Thyroid gland (tissue), 4 donors: ENCODE measurements at regions not wholly inside any gene's neighbourhood (a gene's known extent, or its start where the extent isn't known, plus 50 kb on each side); places are given as distances from the start of the nearest gene placed in this dataset.

Source experiments
- DNase-seq, 2 donors: peaks; one replicate each; pipeline ENCODE4 v3.0.0-alpha.2; 2019
- H3K27ac ChIP-seq, 3 donors: fragments of 200-600 bp; sonication (generic); 1 replicate in 2 of 3; 2 replicates in 1 of 3; pipeline ENCODE4 v1.5.1; 2016 to 2019; ENCODE audit warnings: mild to moderate bottlenecking in 1 of 3, moderate library complexity in 1 of 3
- H3K27me3 ChIP-seq: fragments of 200-600 bp; sonication (generic); one replicate; pipeline ENCODE4 v1.5.1; 2019
- H3K36me3 ChIP-seq, 2 donors: fragments of 200-600 bp; sonication (generic); one replicate each; pipeline ENCODE4 v1.5.1; 2016 to 2019
- H3K4me1 ChIP-seq, 2 donors: fragments of 200-600 bp; sonication (generic); one replicate each; pipeline ENCODE4 v1.5.1; 2017 to 2019
- H3K4me3 ChIP-seq, 3 donors: fragments of 200-600 bp; sonication (generic); replicated peaks in 1 of 3; 1 replicate in 2 of 3; 2 replicates in 1 of 3; pipeline ENCODE4 v1.5.1; 2016; ENCODE audit warnings: mild to moderate bottlenecking in 1 of 3
- H3K9me3 ChIP-seq: fragments of 200-600 bp; sonication (generic); one replicate; pipeline ENCODE4 v1.5.1; 2017
- CTCF ChIP-seq, 6 experiments: fragments of 200-600 bp in 3 of 6; fragments of 450-650 bp in 3 of 6; sonication (generic) in 3 of 6; IDR thresholded peaks; one replicate each; pipeline ENCODE4 v1.5.1; 2016 to 2019; ENCODE audit warnings: antibody characterized with exemption in 6 of 6, mild to moderate bottlenecking in 2 of 6, inconsistent platforms in 1 of 6, moderate library complexity in 1 of 6
- POLR2A ChIP-seq, 2 donors: fragments of 450-650 bp; IDR thresholded peaks; one replicate each; pipeline ENCODE4 v1.6.1; 2017; ENCODE audit warnings: antibody characterized with exemption in 2 of 2, mild to moderate bottlenecking in 2 of 2, moderate library complexity in 1 of 2
- WGBS, 2 donors: methylation state at CpG; one replicate each; pipeline ENCODE4 v1.1.5; 2017; 5-methylcytosine and 5-hydroxymethylcytosine counted together
- intact Hi-C: fragments of 100-400 bp; cut with DNase I; formaldehyde crosslinking; loops from one replicate; pipeline ENCODE4 v1.15.1; 2023

DNA sequence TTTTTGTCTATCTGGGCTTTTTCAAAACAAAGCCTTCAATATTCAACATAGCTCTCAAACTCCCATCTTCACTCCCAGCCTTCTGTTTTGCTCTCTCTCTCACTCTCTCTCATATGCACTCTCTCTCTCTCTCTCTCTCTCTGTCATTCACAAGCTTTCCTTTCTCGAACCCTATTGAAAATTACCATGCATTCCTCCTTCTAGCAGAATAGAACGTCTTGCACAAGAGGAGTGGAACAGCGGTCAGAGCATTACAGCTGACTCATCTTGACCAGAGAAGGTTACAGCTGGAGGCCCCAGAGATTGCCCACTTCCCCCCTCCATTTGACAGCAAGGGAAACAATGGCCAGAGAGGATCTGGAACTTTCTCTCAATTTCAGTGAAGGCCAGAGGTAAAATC lies 51.0 kb upstream of the LIFR start:
- Histone ChIP-seq H3K4me3 (no peak overlapping the region), H3K36me3 (no peaks in the 10 kb centered on the region), H3K9me3 (no peaks in the 10 kb centered on the region), H3K27ac (peak overlapping the region in 1 of 3 donors; percentile 64), H3K27me3 (no peaks in the 10 kb centered on the region), H3K4me1 (peaks cover 17 to 33% of the 10 kb centered on the region in 2 donors)
- TF ChIP-seq CTCF (IDR thresholded peaks at IDR 0.05) (no peak), POLR2A (IDR thresholded peaks at IDR 0.05) (no peak)
- WGBS, 2 donors: 53 to 61% methylated on average over 3 of the region's 3 CpGs
- DNase-seq: peak in 1 of 2 donors; percentile 16
- intact Hi-C loops: no loop called here

GRCh38 chr5:38607930-38608564 lies 51.6 kb upstream of the LIFR start:
- intact Hi-C loops: no loop called here
- H3K9me3 ChIP-seq: no peaks in the 10 kb centered on the region
- whole genome bisulfite sequencing, 2 donors: 65 to 66% methylated on average over 5 of the region's 5 CpGs

GRCh38 chr5:38608874-38609273 lies 52.4 kb upstream of the LIFR start:
- no peaks in the 10 kb centered on the region for H3K27me3 ChIP-seq
- TF ChIP-seq POLR2A (IDR thresholded peaks at IDR 0.05): no peak
- TF ChIP-seq CTCF (IDR thresholded peaks at IDR 0.05): no peak
- no peak for DNase-seq
- intact Hi-C loops: no loop called here
- no peaks in the 10 kb centered on the region for H3K36me3 ChIP-seq
- peak overlapping the region in 2 of 3 donors; percentile 27 to 43 for H3K27ac ChIP-seq
- H3K9me3 ChIP-seq: no peaks in the 10 kb centered on the region
- peaks cover 23 to 39% of the 10 kb centered on the region in 2 donors for H3K4me1 ChIP-seq
- 95 to 100% methylated on average over 1 of the region's 1 CpG for WGBS, 2 donors
- H3K4me3 ChIP-seq: no peak overlapping the region

More at GRCh38 chr5:38607930-38608564, 51.6 kb upstream of the LIFR start:
- H3K36me3 ChIP-seq: no peaks in the 10 kb centered on the region
- no peaks in the 10 kb centered on the region for H3K27me3 ChIP-seq
- peak; percentile 16 to 25 for DNase-seq
- peaks cover 21 to 33% of the 10 kb centered on the region in 2 donors for H3K4me1 ChIP-seq
- peak overlapping the region; percentile 27 to 64 (median 35) for H3K27ac ChIP-seq
- H3K4me3 ChIP-seq: no peak overlapping the region
- TF ChIP-seq CTCF (IDR thresholded peaks at IDR 0.05) (no peak), POLR2A (IDR thresholded peaks at IDR 0.05) (no peak)

GRCh38 chr5:38612851-38613250 lies 56.4 kb upstream of the LIFR start:
- H3K9me3 ChIP-seq: no peaks in the 10 kb centered on the region
- H3K27ac ChIP-seq: no peak overlapping the region
- no peak for DNase-seq
- no peaks in the 10 kb centered on the region for H3K36me3 ChIP-seq
- intact Hi-C loops: no loop called here
- no peaks in the 10 kb centered on the region for H3K27me3 ChIP-seq
- H3K4me1 ChIP-seq: peaks cover 30 to 45% of the 10 kb centered on the region in 2 donors
- TF ChIP-seq POLR2A (IDR thresholded peaks at IDR 0.05): no peak
- no peak for TF ChIP-seq CTCF (IDR thresholded peaks at IDR 0.05)
- H3K4me3 ChIP-seq: no peak overlapping the region

DNA sequence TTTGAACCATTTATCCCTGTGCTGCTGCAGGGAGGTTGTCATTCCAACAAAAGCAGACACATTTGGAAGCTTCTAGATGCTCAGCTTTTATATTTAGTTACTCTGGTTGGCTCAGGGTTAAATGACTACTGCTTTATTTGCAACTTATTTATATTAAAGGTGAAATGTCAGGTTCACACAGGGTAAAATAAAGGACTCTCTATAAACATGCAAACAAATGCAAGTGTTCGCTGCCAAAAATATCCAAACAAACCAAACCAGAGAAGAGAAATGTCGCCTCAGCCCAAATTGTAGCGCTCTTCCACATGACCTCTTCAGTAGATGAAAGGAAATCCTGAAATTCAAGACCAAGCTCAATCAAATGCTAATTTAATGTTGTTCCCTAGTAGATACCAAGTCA lies 57.0 kb upstream of the LIFR start:
- peaks cover 27 to 39% of the 10 kb centered on the region in 2 donors for H3K4me1 ChIP-seq
- 64 to 68% methylated on average over 3 of the region's 3 CpGs for WGBS, 2 donors
- H3K4me3 ChIP-seq: no peak overlapping the region
- no peaks in the 10 kb centered on the region for H3K9me3 ChIP-seq
- no peak for DNase-seq
- TF ChIP-seq POLR2A (IDR thresholded peaks at IDR 0.05) (no peak), CTCF (IDR thresholded peaks at IDR 0.05) (no peak)
- no peak overlapping the region for H3K27ac ChIP-seq
- intact Hi-C loops: no loop called here
- H3K27me3 ChIP-seq: no peaks in the 10 kb centered on the region
- H3K36me3 ChIP-seq: no peaks in the 10 kb centered on the region
